Activated T-helper 9 cell treated with anti-CD3 and anti-CD28 coated beads, Interleukin-2, amount 50 U/mL, for 16 hours (primary cell): ENCODE measurements at regions not wholly inside any gene's neighbourhood (a gene's known extent, or its start where the extent isn't known, plus 50 kb on each side); places are given as distances from the start of the nearest gene placed in this dataset.
"Not testable (repeated sequence)": the region's sequence is repeated elsewhere in the genome, so short reads cannot be mapped to it uniquely, and the experiment has no call there.

Source experiments
- DNase-seq: peaks from one replicate; pipeline ENCODE4 v3.0.0-alpha.2; 2020; ENCODE audit warnings: low read depth

- no peak for DNase-seq
Observed at GRCh38 chr13:73338389-73338788, 279.6 kb downstream of the KLF5 start.

- no peak for DNase-seq
Observed at GRCh38 chr13:73337532-73337931, 278.7 kb downstream of the KLF5 start.

- no peak for DNase-seq
Observed at GRCh38 chr13:73336773-73337172, 278.0 kb downstream of the KLF5 start.

- DNase-seq, result no peak
Observed at GRCh38 chr13:73335944-73336343, 277.1 kb downstream of the KLF5 start.

- DNase-seq, result no peak
Observed at GRCh38 chr13:73335210-73335609, 276.4 kb downstream of the KLF5 start.

GRCh38 chr13:73334445-73334844 lies 275.6 kb downstream of the KLF5 start:
- no peak for DNase-seq

- no peak for DNase-seq
Observed at GRCh38 chr13:73331556-73331955, 272.8 kb downstream of the KLF5 start.

GRCh38 chr13:73329355-73329754 lies 270.6 kb downstream of the KLF5 start:
- no peak for DNase-seq

- DNase-seq, result no peak
Observed at GRCh38 chr13:73327579-73327978, 268.8 kb downstream of the KLF5 start.

- DNase-seq, result no peak
Observed at GRCh38 chr13:73325723-73326558, 267.1 kb downstream of the KLF5 start.

- DNase-seq, result no peak
Observed at GRCh38 chr13:73324842-73325722, 266.3 kb downstream of the KLF5 start.

GRCh38 chr13:73323615-73324014 lies 264.8 kb downstream of the KLF5 start:
- DNase-seq, result no peak

- DNase-seq, result no peak
Observed at GRCh38 chr13:73321043-73321442, 262.2 kb downstream of the KLF5 start.

GRCh38 chr13:73317140-73317539 lies 258.3 kb downstream of the KLF5 start:
- DNase-seq, result no peak

- no peak for DNase-seq
Observed at GRCh38 chr13:73310366-73310765, 251.6 kb downstream of the KLF5 start.

- no peak for DNase-seq
Observed at GRCh38 chr13:73307481-73307880, 248.7 kb downstream of the KLF5 start.

- DNase-seq, result no peak
Observed at GRCh38 chr13:73306688-73307087, 247.9 kb downstream of the KLF5 start.

GRCh38 chr13:73304442-73304841 lies 245.6 kb downstream of the KLF5 start:
- DNase-seq, result no peak

GRCh38 chr13:73303851-73304250 lies 245.0 kb downstream of the KLF5 start:
- peak; percentile 6 for DNase-seq

- DNase-seq, result not testable (repeated sequence)
Observed at GRCh38 chr13:73301622-73302021, 242.8 kb downstream of the KLF5 start.

GRCh38 chr13:73300718-73301425 lies 242.1 kb downstream of the KLF5 start:
- DNase-seq, result no peak

- DNase-seq, result no peak
Observed at GRCh38 chr13:73299787-73300186, 241.0 kb downstream of the KLF5 start.
